ENCODE measurements at regions not wholly inside any gene's neighbourhood (a gene's known extent, or its start where the extent isn't known, plus 50 kb on each side); places are given as distances from the start of the nearest gene placed in this dataset.

GRCh38 chr2:72011791-72012190 is 135.9 kb downstream of the CYP26B1 start:
- no peak for TF ChIP-seq POLR2AphosphoS5 (IDR thresholded peaks at IDR 0.05)
- TF ChIP-seq, protein P1, sequence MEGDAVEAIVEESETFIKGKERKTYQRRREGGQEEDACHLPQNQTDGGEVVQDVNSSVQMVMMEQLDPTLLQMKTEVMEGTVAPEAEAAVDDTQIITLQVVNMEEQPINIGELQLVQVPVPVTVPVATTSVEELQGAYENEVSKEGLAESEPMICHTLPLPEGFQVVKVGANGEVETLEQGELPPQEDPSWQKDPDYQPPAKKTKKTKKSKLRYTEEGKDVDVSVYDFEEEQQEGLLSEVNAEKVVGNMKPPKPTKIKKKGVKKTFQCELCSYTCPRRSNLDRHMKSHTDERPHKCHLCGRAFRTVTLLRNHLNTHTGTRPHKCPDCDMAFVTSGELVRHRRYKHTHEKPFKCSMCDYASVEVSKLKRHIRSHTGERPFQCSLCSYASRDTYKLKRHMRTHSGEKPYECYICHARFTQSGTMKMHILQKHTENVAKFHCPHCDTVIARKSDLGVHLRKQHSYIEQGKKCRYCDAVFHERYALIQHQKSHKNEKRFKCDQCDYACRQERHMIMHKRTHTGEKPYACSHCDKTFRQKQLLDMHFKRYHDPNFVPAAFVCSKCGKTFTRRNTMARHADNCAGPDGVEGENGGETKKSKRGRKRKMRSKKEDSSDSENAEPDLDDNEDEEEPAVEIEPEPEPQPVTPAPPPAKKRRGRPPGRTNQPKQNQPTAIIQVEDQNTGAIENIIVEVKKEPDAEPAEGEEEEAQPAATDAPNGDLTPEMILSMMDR (IDR thresholded peaks at IDR 0.05 in 8 of 11, conservative IDR thresholded peaks at IDR 0.05 in 3 of 11) = no peak
- TF ChIP-seq POLR2A (IDR thresholded peaks at IDR 0.05) = no peak

All from spleen (tissue), 7 donors.